MG63 (cell line): ENCODE measurements at regions not wholly inside any gene's neighbourhood (a gene's known extent, or its start where the extent isn't known, plus 50 kb on each side); places are given as distances from the start of the nearest gene placed in this dataset.
"Not testable (repeated sequence)": the region's sequence is repeated elsewhere in the genome, so short reads cannot be mapped to it uniquely, and the experiment has no call there.

Experiments
- DNase-seq: peaks from one replicate; pipeline ENCODE4 v3.0.0-alpha.2; 2020
- H3K27me3 ChIP-seq: fragments of 250-450 bp; sonication (Bioruptor Pico); 2 replicates; pipeline ENCODE4 v1.5.1; 2020; ENCODE audit warnings: mild to moderate bottlenecking, moderate library complexity
- H3K36me3 ChIP-seq: fragments of 250-450 bp; sonication (Bioruptor Pico); 2 replicates; pipeline ENCODE4 v1.5.1; 2020; ENCODE audit warnings: mild to moderate bottlenecking, moderate library complexity
- H3K4me3 ChIP-seq: fragments of 250-450 bp; sonication (Bioruptor Pico); 2 replicates; pipeline ENCODE4 v1.5.1; 2020; ENCODE audit warnings: mild to moderate bottlenecking, moderate library complexity
- H3K9me3 ChIP-seq: fragments of 250-450 bp; sonication (Bioruptor Pico); 2 replicates; pipeline ENCODE4 v1.5.1; 2020; ENCODE audit warnings: mild to moderate bottlenecking, moderate library complexity

- Histone ChIP-seq H3K27me3 (no peaks in the 10 kb centered on the region), H3K9me3 (no peaks in the 10 kb centered on the region), H3K36me3 (no peaks in the 10 kb centered on the region), H3K4me3 (no peak overlapping the region)
- no peak for DNase-seq
These were observed 175.1 kb upstream of the ID2 start for GRCh38 chr2:8506746-8507145.

GRCh38 chr2:8508766-8509165 is 173.1 kb upstream of the ID2 start:
- Histone ChIP-seq H3K36me3 (no peaks in the 10 kb centered on the region), H3K27me3 (no peaks in the 10 kb centered on the region), H3K9me3 (no peaks in the 10 kb centered on the region), H3K4me3 (no peak overlapping the region)
- DNase-seq: no peak

GRCh38 chr2:8509621-8510020 is 172.2 kb upstream of the ID2 start:
- DNase-seq: no peak
- Histone ChIP-seq H3K27me3 (no peaks in the 10 kb centered on the region), H3K9me3 (no peaks in the 10 kb centered on the region), H3K4me3 (no peak overlapping the region), H3K36me3 (no peaks in the 10 kb centered on the region)

GRCh38 chr2:8510055-8510454 is 171.8 kb upstream of the ID2 start:
- H3K27me3 ChIP-seq, DNase-seq, H3K4me3 ChIP-seq, H3K9me3 ChIP-seq, H3K36me3 ChIP-seq: not testable (repeated sequence)

- Histone ChIP-seq H3K9me3 (no peaks in the 10 kb centered on the region), H3K4me3 (no peak overlapping the region), H3K27me3 (no peaks in the 10 kb centered on the region), H3K36me3 (no peaks in the 10 kb centered on the region)
- DNase-seq: no peak
These were observed 171.3 kb upstream of the ID2 start for GRCh38 chr2:8510519-8510918.

- Histone ChIP-seq H3K4me3 (no peak overlapping the region), H3K9me3 (no peaks in the 10 kb centered on the region), H3K27me3 (no peaks in the 10 kb centered on the region), H3K36me3 (no peaks in the 10 kb centered on the region)
- peak; percentile 24 for DNase-seq
These were observed 169.8 kb upstream of the ID2 start for GRCh38 chr2:8511868-8512612.

- H3K27me3 ChIP-seq: no peaks in the 10 kb centered on the region
- H3K36me3 ChIP-seq: no peaks in the 10 kb centered on the region
- no peak overlapping the region for H3K4me3 ChIP-seq
- DNase-seq: no peak
- H3K9me3 ChIP-seq: no peaks in the 10 kb centered on the region
These were observed 168.1 kb upstream of the ID2 start for GRCh38 chr2:8513601-8514273.

GRCh38 chr2:8514274-8514662 is 167.6 kb upstream of the ID2 start:
- H3K4me3 ChIP-seq: no peak overlapping the region
- H3K27me3 ChIP-seq: no peaks in the 10 kb centered on the region
- no peaks in the 10 kb centered on the region for H3K9me3 ChIP-seq
- H3K36me3 ChIP-seq: no peaks in the 10 kb centered on the region
- no peak for DNase-seq

- Histone ChIP-seq H3K9me3 (no peaks in the 10 kb centered on the region), H3K36me3 (no peaks in the 10 kb centered on the region), H3K27me3 (no peaks in the 10 kb centered on the region), H3K4me3 (no peak overlapping the region)
- no peak for DNase-seq
These were observed 166.8 kb upstream of the ID2 start for GRCh38 chr2:8514796-8515758.

- Histone ChIP-seq H3K9me3 (no peaks in the 10 kb centered on the region), H3K27me3 (no peaks in the 10 kb centered on the region), H3K36me3 (no peaks in the 10 kb centered on the region), H3K4me3 (no peak overlapping the region)
- no peak for DNase-seq
These were observed 165.9 kb upstream of the ID2 start for GRCh38 chr2:8515864-8516533.

- H3K36me3 ChIP-seq: no peaks in the 10 kb centered on the region
- DNase-seq: no peak
- no peak overlapping the region for H3K4me3 ChIP-seq
- no peaks in the 10 kb centered on the region for H3K27me3 ChIP-seq
- no peaks in the 10 kb centered on the region for H3K9me3 ChIP-seq
These were observed 163.9 kb upstream of the ID2 start for GRCh38 chr2:8517850-8518498.

- Histone ChIP-seq H3K9me3 (no peaks in the 10 kb centered on the region), H3K36me3 (no peaks in the 10 kb centered on the region), H3K4me3 (no peak overlapping the region), H3K27me3 (no peaks in the 10 kb centered on the region)
- DNase-seq: no peak
These were observed 162.7 kb upstream of the ID2 start for GRCh38 chr2:8518979-8519668.

GRCh38 chr2:8520791-8521344 is 161.0 kb upstream of the ID2 start:
- Histone ChIP-seq H3K27me3 (no peaks in the 10 kb centered on the region), H3K9me3 (no peaks in the 10 kb centered on the region), H3K4me3 (no peak overlapping the region), H3K36me3 (no peaks in the 10 kb centered on the region)
- no peak for DNase-seq

- no peak overlapping the region for H3K4me3 ChIP-seq
- no peaks in the 10 kb centered on the region for H3K9me3 ChIP-seq
- H3K27me3 ChIP-seq: no peaks in the 10 kb centered on the region
- DNase-seq: no peak
- H3K36me3 ChIP-seq: no peaks in the 10 kb centered on the region
These were observed 159.2 kb upstream of the ID2 start for GRCh38 chr2:8522687-8523086.

GRCh38 chr2:8524388-8524787 is 157.5 kb upstream of the ID2 start:
- H3K4me3 ChIP-seq: no peak overlapping the region
- H3K9me3 ChIP-seq: no peaks in the 10 kb centered on the region
- H3K36me3 ChIP-seq: no peaks in the 10 kb centered on the region
- DNase-seq: no peak
- H3K27me3 ChIP-seq: no peaks in the 10 kb centered on the region

- no peaks in the 10 kb centered on the region for H3K27me3 ChIP-seq
- H3K9me3 ChIP-seq: no peaks in the 10 kb centered on the region
- no peaks in the 10 kb centered on the region for H3K36me3 ChIP-seq
- no peak overlapping the region for H3K4me3 ChIP-seq
- DNase-seq: no peak
These were observed 157.0 kb upstream of the ID2 start for GRCh38 chr2:8524823-8525222.
